SIG-M5 treated with dmso at 0.1 percent for 504 hours (cell line): ENCODE measurements at regions not wholly inside any gene's neighbourhood (a gene's known extent, or its start where the extent isn't known, plus 50 kb on each side); places are given as distances from the start of the nearest gene placed in this dataset.

Source experiments
- DNase-seq: peaks from one replicate; lab custom pipeline; 2025; ENCODE audit not compliant: unreplicated experiment; lab: John Stamatoyannopoulos, UW

DNA sequence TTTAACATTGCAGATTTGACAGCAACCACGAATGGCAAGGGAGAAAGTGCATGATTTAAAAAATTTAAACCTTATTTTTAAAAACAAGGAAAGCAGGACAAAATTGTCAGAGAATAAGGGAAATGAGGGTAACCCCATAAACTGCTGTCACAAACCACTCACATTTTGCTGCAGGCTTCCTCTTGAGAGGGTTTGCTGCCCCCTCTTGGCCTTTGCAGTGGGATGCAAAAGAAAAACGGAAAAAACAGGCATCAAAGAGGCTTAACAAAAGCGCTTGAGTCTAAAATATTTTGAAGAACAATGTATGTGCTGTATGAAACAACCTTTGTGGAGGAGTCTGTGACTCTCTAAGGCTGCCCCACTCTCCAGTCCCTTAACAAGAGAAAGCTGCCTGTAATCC lies 91.6 kb downstream of the TMX3 start:
- peak; percentile 41 for DNase-seq

- DNase-seq = no peak
These were observed 103.6 kb downstream of the TMX3 start for GRCh38 chr18:68611311-68611710.

GRCh38 chr18:68608851-68609490 lies 105.9 kb downstream of the TMX3 start:
- no peak for DNase-seq

GRCh38 chr18:68607852-68608251 lies 107.1 kb downstream of the TMX3 start:
- no peak for DNase-seq

- DNase-seq = no peak
These were observed 110.7 kb downstream of the TMX3 start for GRCh38 chr18:68604256-68604655.

GRCh38 chr18:68596016-68596415 lies 118.9 kb downstream of the TMX3 start:
- DNase-seq = no peak

DNA sequence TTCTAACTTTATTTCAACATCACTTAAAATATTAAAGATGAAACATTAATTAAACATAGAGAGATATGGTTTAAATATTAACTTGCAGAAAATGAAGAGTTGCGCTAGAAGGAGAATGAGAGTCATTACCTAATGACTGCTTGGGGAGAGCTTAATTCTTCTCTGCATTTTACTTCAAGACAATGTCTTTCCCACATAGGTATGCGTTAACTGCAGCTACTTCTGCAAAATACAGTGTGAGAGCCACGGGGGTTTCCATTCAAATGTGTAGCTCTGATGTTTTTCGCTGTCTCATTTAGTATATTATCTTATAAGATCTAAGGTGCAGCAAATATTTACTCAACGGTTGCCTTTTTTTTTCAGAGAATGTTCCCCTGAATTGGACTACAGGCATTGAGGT lies 126.7 kb downstream of the TMX3 start:
- no peak for DNase-seq

- DNase-seq = no peak
These were observed 131.2 kb downstream of the TMX3 start for GRCh38 chr18:68583685-68584084.

- no peak for DNase-seq
These were observed 140.6 kb downstream of the TMX3 start for GRCh38 chr18:68574311-68574710.

- DNase-seq = no peak
These were observed 145.0 kb downstream of the TMX3 start for GRCh38 chr18:68569936-68570335.

DNA sequence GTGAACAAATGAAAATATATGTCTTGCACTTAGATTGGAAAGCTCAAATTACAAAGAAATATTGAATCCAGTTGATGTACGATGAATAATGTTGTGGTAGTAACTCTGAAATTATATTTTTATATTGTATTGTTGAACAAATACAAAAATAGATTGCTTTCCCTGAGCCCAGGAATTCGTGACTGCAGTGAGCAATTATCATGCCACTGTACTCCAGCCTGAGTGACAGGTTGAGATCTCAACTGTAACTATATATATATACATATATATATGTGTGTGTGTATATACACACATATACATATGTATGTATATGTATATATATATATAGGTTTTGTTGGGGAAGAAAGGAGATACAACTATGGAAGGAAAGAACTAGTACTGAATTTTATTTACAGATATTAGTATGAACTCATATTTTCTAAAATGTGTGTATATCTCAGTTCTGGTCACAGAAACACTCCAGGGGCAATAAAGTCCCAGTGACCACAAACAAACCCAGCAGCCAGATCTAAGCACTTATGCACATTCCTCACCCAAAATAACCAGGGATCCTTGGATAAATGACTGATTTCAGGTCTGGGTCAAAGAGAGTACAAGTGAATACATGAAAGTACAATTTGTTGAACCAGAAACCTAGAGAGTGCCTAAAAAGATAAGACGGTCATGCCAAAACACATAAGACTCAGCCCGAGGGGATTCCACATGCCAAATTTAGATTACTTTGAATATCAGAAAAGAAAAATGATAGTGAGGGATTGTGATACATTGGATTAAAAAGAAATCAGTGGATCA lies 146.3 kb downstream of the TMX3 start:
- no peak for DNase-seq

GRCh38 chr18:68566991-68567390 lies 147.9 kb downstream of the TMX3 start:
- DNase-seq = no peak

GRCh38 chr18:68564961-68565360 lies 149.9 kb downstream of the TMX3 start:
- DNase-seq = no peak

- DNase-seq = no peak
These were observed 150.6 kb downstream of the TMX3 start for GRCh38 chr18:68564351-68564750.

GRCh38 chr18:68560128-68560527 lies 154.8 kb downstream of the TMX3 start:
- DNase-seq = no peak

GRCh38 chr18:68557183-68557582 lies 157.7 kb downstream of the TMX3 start:
- DNase-seq = no peak

- DNase-seq = no peak
These were observed 159.0 kb downstream of the TMX3 start for GRCh38 chr18:68555879-68556301.

- no peak for DNase-seq
These were observed 165.7 kb downstream of the TMX3 start for GRCh38 chr18:68548904-68549870.

GRCh38 chr18:68543344-68543743 lies 171.6 kb downstream of the TMX3 start:
- no peak for DNase-seq

GRCh38 chr18:68542846-68543245 lies 172.1 kb downstream of the TMX3 start:
- no peak for DNase-seq

DNA sequence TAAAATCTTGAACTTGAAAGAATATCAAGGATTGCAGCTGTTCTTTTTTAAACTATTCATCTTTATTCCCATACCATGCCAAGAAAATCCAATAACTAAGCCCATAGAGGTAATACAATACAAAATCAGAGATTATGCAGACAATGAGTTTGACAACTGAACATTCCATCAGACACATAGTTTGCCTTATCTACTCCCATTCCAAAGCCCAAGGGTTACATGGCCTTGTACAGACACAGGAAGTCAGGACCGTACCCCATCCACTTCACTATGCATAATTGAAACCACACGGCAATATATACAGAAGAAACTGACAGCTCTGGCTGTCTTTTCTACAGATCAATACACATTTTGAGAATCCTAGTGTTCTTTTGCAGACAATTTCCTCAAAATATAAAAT lies 181.3 kb downstream of the TMX3 start:
- no peak for DNase-seq
